Cerebellar nuclear complex (tissue), 1 donor: ENCODE measurements at regions not wholly inside any gene's neighbourhood (a gene's known extent, or its start where the extent isn't known, plus 50 kb on each side); places are given as distances from the start of the nearest gene placed in this dataset.

Source experiments
- DNase-seq, 2 experiments: peaks; one replicate each; lab custom pipeline; 2025; lab: John Stamatoyannopoulos, UW

DNA sequence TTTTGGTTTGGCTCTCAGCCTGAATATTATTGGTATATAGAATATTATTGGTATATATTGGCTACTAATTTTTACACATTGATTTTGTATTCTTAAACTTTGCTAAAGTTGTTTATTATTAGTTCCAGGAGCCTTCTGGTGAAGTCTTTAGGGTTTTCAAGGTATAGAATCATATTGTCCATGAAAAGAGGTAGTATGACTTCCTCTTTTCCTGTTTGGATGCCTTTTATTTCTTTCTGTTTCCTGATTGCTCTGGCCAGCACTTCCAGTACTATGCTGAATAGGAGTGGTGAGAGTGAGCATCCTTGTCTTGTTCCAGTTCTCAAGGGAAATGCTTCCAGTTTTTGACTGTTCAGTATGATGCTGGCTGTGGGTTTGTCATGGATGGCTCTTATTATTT is 107.3 kb upstream of the LIPC start:
- no peak for DNase-seq

DNA sequence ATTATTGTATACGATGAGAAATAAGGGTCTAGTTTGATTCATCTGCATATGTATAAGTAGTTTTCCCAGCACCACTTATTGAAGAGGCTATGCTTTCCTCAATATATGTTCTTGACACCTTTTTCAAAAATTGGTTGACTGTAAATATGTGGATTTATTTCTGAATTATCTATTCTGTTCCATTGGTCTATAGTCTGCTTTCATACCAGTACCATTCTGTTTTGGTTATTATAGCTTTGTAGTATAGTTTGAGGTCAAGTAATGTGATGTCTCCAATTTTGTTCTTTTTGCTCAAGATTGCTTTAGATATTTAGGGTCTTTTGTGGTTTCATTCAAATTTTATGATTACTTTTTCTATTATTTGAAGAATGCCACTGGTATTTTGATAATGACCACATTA is 103.8 kb upstream of the LIPC start:
- no peak for DNase-seq

DNA sequence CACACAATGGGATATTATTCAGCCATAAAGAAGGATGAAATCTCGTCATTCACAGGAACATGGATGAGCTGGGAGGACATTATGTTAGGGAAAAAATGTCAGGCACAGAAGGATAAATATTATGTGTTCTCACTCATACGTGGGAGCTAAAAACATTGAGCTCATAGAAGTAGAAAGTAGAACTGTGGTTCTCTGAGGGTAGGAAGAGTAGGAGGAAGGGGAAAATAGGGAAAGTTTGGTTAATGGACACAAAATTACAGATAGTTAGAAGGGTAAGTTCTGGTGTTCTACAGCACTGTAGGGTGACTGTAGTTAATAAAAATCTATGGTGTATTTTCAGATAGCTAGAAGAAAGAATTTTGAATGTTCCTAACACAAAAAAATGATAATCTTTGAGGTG is 102.6 kb upstream of the LIPC start:
- DNase-seq: no peak

DNA sequence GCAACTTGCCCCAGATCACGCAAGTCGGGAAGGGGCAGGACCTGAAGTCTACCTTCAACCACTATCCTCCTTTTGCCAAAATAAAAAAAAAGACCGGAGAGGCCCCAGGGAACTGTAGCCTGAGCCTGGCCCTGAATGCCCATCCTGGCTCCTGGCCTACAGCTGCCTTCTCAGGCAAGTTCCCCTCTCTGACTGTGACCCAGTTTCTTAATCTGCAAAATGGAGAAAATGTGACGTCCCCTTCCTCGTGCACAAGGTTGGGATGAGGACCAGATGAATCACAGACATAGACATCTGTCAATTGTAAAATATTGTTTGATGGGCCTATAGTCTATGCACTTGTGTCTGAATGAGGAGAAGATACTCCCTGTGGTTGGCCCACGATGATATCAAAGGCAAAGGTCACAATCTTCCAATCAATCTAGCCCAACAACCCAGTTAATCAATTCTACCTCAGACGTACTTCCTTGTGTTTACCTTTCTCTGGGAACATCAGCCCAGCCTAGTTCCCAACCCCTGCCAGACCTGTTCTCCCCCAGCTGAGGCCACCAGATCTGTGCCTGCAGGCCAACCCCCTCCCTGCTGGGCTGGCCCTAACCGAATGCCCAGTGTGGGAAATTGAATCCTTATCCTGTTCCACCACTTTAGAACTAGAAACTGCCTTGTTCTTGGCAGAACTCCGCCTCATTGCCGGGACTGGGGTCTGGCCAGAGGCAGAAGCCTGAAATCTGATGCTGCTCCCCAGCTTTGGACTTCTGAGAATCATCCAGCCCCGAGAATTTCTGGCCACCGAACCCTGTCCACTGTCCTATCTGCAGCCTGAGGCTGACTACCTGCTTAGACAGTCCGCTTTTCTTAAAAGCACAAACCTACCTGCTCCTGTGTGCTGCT is 101.8 kb upstream of the LIPC start:
- DNase-seq: no peak

DNA sequence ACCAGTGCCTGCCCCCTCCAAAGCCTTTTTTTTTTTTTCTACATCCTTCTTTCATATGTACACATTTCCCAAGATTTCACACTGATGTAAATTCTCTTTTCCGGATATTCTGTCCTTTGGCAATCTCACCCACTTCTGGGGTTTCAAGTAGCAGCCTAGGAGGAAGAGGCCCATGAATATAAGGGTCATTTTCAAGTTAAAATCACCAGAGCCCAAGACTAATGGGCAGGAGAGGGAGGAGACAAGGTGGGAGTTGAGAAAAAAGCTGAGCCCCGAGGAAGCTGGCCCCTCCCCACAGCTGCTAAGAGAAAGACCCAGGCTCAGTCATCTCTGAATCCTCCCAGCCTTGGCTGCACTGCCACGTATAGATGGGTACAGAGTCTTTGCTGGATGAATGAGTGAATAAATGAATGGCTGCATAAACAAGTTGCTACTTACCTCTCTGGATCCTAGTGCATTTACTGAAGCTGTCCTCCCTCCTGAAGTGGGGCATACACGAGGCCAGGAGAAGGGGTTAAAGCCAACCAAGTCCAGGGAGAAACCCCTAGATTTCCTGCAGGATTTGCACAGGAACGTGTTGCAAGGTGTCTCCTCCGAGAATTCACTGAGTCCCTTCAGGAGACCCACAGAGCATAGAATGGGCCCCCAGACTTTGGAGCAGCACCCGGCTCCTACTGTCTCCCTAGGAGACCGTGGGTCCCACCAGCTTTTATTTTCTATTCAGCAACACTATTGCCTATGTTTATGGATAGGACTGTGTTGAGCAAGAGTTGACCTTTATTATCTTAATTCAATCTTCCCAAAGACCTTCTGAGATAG is 100.8 kb upstream of the LIPC start:
- DNase-seq: no peak

DNA sequence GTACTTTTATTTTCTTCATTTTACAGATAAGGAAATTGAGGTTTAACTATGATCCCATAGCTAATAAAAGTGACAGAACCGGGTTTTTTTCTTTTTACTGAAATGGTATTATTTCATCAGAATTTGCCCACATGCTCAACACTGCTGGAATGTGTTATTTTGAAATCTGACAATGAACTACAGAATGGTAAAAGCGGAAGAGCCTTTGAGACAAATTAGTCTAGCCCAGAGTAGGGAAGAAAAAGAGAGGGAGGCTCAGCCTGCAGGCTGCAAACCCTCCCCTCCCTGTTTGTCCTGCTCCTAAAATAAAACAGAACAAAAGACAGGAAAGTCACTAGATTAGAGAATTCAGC is 100.3 kb upstream of the LIPC start:
- no peak for DNase-seq

DNA sequence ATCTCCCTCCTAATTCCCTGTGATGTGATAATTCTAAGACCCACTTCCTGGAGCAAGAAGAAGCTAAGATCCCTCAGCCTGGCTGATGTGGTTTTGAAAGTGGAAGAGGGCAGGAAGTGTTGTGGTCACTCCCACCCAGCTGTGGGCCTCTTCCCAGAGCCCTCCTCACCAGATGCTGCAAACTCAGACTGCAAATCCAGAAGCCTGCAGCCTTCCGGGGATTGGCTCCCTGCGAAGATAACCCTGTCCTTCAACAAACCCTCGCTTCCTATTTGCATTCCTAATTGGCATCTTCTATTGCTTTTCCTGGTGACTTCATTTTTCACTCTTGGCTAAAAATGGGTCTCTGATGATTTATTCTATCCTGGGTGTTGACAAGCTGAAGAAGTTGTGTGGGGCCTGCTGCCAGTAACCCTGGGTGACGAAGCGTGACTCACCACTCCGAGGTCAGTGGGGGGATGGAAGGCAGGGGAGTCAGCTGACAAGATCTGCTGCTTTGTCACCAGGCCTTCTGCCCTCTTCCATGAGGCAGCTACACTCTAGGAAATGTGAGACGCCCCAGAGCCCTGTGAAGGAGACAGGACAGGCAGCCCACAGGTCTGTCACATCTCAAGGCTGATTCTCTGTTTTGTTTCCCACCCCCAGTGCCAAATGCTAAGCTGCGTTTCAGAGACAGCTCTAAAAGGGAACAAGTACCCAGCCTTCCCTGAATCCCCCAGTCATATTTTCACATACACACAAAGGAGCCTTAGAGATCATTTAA is 99.7 kb upstream of the LIPC start:
- DNase-seq: no peak

DNA sequence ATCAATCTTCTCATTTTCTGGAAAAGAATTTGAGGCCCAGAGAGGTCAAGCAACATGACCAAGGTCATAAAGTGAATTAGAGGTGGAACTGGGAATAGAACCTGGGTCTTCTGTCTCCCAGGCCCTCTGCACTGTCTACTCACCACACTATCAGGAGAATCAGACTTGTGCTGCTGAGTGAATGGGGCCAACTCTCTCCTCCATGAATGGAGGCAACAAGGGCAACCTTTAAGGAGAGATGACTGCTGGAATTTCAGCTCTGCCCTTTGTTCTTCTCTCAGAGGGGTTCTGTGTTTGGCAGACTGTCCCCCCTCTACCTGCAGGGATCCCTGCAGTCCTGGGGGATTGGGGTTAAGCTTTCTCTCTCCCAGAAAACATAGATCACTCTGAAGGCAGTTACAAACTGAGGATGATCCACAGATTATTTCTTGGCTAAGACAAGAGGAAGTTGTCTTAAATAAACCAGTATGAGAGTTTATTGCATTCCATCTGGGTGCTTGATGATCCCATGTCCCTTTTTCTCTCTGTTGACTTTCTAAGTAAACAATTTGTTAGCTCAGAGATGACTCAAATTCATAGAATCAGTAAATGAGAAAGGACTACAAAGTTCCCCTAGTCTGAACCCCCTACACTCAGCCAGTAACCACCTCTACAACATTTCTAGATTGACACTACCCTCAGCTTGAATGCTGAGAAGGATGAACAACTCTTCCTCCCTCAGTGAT is 99.0 kb upstream of the LIPC start:
- DNase-seq: no peak

DNA sequence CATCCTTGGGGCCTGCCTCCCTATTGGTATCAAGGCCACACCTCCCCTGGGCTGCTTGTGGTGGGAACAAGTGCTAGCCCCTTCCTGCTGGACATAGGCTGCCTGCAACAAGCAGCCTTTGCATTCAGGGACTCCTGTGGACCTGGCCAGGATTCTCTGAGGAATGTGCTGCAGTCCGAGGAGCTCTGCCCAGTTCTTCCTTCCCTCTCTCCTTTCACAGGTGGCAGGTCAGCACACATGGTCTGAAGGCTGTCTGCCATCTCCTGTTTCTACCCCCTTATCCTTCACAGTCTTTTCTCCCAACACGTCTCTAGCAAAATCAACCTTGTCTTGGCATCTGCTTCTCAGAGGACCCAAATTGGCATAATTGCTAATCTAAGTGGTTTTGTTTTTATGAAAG is 97.0 kb upstream of the LIPC start:
- no peak for DNase-seq

DNA sequence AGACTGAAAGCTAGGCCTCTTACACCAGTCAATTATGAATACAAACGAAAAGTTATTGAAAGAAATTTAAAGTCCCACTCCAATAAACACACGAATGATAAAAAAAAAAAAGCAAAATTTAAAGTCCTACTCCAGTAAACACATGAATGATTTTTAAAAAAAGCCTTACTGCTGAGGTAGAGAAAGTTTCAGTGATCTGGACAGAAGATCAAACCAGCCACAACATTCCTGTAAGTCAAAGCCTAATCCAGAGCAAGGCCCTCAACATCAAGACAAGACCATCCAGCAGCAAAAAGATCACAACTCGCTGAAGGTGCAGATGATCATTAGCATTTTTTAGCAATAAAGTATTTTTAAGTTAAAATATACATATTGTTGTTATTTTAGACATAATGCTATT is 95.6 kb upstream of the LIPC start:
- no peak for DNase-seq

DNA sequence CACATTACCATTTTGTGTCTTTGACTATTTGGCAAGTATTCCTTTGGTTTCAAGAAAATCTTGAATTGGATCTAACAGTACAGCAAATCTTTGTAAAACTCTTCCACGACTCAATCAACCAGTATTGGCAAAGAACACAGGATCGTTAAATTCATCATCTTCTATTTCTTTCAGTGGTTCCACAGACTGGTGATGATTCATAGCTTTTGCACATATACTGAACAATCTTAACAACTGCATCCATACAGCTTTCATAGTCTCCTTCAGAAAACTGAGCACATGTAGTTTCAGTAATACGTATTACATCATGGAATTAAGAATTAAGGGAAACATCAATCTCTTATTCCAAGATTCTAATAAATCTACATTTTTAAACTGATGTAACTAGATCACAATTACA is 91.6 kb upstream of the LIPC start:
- DNase-seq: no peak

DNA sequence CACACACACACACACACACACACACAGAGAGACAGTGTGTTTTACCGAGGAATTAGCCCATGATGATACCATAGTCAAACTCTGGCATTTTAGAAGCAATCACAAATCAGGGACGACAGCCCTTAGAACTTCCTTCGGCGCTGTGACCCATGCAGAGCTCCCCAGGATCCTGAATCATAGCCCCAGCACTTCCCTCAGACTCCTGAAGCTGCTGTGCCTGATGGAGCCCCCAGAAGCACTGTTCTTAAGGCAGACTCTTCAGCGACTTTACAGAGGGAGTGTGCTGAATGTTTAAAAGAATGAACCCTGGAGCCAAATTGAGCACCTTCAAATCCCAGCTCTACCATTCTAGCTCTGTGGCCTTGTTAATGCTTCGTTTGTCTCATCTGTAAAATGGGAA is 89.3 kb upstream of the LIPC start:
- no peak for DNase-seq

DNA sequence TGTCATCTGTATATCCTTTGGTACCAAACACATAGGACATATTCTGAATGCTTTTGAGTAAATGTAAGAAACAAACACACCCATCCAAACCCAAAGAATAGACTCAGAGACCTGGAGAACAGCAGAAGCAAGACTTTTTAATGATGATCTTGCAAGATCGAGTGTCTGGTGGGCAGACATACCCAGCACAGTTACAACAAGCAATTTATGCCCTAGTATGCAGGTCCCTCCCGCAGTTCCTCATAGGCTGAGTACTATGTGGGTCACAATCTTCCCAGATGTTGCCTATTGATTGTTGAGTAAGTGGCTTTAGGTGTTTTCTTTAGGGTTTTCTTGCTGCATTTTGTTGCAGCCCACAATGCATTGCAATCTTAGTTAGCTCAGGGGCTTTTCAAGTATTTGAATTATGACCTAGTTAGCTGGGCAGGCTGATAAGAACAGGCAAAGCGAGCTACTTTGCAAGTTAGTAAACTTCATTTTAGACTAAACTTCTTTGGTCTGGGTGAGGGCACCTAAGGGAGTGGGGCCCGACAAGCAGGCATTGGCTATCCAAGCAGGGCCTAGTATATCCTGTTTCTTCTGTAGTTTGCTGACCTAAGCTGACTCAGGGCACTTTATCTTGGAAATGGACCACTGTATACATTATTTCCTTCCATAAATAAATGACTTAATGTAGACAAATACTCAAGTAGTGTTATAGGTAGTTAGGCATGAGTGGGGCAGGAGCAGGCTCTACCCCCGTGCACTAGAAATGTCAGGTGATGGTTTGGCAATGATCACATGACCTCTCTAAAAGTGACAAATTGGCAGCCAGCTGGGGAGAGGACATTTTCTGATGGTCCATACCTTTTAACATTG is 87.3 kb upstream of the LIPC start:
- no peak for DNase-seq

DNA sequence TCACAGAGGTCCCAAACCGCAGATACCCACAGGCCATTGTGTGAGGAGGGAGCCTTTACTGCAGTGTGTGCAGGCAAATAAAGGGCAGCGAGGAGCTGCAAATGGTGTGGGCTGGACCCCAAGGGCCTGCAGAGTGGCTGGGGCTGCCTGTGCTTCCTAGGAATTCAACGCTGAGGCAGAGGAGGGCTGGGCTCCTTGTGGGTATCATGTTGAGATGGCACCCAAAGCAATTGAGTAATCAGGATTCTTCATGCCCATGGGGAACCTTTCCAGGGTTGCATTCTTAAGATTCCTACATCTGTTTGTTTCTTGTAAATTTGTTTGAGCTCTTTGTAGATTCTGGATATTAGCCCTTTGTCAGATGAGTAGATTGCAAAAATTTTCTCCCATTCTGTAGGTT is 85.4 kb upstream of the LIPC start:
- no peak for DNase-seq

DNA sequence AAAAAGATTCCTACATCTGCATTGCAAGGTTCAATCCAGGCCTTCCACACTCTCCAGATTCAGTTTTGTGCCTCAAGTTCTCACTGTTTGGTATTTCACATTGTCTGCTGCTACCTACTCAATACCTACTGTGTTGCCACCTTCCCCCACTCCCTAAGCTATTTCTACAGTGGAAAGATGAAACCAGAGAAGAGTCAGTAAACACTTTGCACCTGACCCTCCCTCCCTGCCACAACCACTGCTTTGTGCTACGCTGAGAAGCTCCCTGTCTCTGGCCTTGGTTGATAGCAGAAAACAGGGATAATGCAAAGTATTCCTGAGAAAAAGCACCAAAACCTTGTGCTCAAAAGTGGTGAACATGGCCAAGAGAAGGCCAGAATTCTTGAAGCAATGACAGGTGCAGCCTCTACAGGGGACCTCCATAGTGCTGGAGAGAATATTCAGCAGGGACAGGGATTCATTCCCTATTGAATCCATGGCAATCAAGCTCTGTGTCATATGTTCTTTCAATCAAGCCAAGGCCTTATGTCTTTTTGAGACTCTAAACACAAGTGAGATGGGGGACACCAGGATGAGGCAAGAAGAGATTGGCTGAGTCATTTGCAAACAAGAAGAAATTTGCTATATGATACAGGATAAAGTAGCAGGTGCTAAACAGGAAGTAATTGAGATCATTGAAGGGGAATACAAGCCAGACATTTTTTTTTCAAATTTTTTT is 83.5 kb upstream of the LIPC start:
- DNase-seq: no peak

DNA sequence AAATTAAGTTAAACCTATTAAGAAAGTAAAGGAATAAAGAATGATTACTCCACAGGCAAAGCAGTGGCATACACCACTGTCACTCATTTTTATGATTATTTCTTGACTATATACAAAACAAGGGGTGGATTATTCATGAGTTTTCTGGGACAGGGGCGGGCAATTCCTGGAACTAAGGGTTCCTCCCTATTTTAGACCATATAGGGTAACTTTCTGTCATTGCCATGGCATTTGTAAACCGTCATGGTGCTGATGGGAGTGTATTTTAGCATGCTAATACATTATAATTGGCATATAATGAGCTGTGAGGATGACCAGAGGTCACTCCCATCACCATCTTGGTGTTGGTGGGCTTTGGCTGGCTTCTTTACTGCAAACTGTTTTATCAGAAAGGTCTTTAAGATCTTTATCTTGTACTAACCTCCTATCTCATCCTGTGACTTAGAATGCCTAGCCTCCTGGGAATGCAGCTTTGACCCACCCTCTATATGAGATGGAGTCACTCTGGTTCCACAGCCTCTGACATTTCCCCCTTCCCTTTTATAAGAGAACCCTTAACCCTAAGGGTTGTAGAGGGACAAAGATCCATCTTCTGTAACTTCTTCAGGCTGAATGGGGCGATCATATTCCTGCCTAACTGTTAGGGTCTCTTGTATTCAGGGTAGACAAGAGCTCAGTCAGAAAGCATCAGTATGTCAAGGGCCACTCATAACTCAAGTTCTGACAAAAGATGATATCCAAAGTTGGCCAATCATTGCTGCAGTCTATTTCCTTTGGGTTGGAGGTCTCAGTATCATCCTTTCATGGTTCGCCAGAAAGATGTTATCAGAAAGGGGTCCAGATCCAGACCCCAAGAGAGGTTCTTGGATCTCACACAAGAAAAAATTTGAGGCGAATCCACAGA is 79.5 kb upstream of the LIPC start:
- DNase-seq: no peak

DNA sequence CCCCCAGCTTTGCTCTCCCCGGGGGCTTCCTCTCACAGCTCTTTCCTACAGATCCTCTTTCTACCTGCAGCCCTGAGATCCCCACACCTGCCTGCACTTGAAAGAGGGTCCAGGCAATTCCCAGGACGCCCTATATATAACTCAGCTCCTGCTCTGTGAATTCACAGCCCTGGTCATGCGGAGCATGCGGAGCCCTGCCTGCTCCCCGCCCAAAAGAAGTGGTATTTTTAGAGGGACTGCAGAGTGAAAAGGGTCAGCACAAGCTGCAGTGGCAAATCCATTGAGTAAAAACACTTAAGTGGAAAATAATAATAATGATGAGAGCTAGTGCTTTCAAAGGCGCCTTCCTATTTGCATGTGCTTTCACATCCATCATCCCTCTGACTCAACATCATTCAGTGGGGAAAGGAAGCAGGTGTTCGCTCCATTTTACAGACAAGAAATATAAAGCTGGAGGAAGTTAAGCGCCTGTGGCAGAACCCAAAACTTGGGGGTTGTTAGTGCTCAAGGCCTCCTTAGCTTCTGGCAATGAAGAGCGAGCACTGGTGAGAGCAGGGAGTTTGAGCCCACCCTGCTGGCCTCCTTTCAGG is 76.3 kb upstream of the LIPC start:
- no peak for DNase-seq

DNA sequence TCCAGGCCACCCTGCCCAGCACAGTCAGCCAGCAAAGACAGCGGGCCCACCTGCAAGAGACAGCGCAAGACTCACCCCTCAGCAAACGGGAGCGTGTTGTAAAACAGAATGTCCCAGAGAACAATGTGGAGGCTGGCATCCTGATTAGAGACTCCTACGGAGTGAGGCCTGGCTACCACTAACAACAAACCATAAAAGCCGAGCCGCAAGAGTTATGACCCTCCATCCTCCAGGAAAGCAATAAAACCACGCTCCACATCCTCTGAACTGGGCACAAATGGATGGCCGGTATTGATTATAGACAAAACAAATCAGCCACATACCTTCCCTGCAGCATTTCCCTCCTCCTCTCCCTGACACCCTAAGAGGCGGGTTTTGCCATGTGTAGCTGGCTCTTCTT is 75.8 kb upstream of the LIPC start:
- no peak for DNase-seq
